Right lobe of liver (tissue), 6 donors: ENCODE measurements at regions not wholly inside any gene's neighbourhood (a gene's known extent, or its start where the extent isn't known, plus 50 kb on each side); places are given as distances from the start of the nearest gene placed in this dataset.
"Not testable (repeated sequence)": the region's sequence is repeated elsewhere in the genome, so short reads cannot be mapped to it uniquely, and the experiment has no call there.

Source experiments
- ATAC-seq, 4 donors: fragments of 200-7000 bp; cut with Tn5 transposase; one replicate each; pipeline ENCODE4 v1.9.1; 2020; ENCODE audit warnings: mild to moderate bottlenecking in 4 of 4, moderate library complexity in 4 of 4
- DNase-seq, 3 donors: peaks; one replicate each; pipeline ENCODE4 v3.0.0-alpha.2; 2020
- H3K27ac ChIP-seq, 3 donors: fragments of 200-600 bp; one replicate each; pipeline ENCODE4 v1.8.0; 2022
- H3K27me3 ChIP-seq, 2 donors: fragments of 200-600 bp; one replicate each; pipeline ENCODE4 v1.8.0; 2022
- H3K36me3 ChIP-seq, 4 donors: fragments of 200-600 bp; sonication (generic) in 1 of 4; one replicate each; pipeline versions ENCODE4 v1.5.1 to v1.8.0; 2017 to 2022; ENCODE audit warnings: control low read depth in 1 of 4
- H3K4me1 ChIP-seq, 4 donors: fragments of 200-600 bp; sonication (generic) in 1 of 4; one replicate each; pipeline versions ENCODE4 v1.5.1 to v1.8.0; 2017 to 2022; ENCODE audit warnings: control low read depth in 1 of 4
- H3K4me3 ChIP-seq, 3 donors: fragments of 200-600 bp; one replicate each; pipeline ENCODE4 v1.8.0; 2022
- H3K9me3 ChIP-seq, 4 donors: fragments of 200-600 bp; sonication (generic) in 1 of 4; one replicate each; pipeline versions ENCODE4 v1.5.1 to v1.8.0; 2017 to 2022; ENCODE audit warnings: control low read depth in 1 of 4
- POLR2A ChIP-seq: fragments of 450-650 bp; IDR thresholded peaks from one replicate; pipeline ENCODE4 v1.6.1; 2017; ENCODE audit warnings: antibody characterized with exemption, mild to moderate bottlenecking
- WGBS: methylation state at CpG from one replicate; pipeline ENCODE4 v1.1.6; 2018; ENCODE audit warnings: low coverage, low lambda C conversion rate; ENCODE audit not compliant: insufficient coverage; ENCODE audit errors: missing lambda C conversion rate; 5-methylcytosine and 5-hydroxymethylcytosine counted together
- intact Hi-C, 2 donors: fragments of 100-400 bp; cut with DNase I; formaldehyde crosslinking; loops; one replicate each; pipeline versions ENCODE4 v1.11.2 to v1.14.1; 2022
- TF ChIP-seq, protein P1 (sequence below), 4 donors: fragments of 200-600 bp in 3 of 4; fragments of 450-650 bp in 1 of 4; IDR thresholded peaks; one replicate each; pipeline versions ENCODE4 v1.5.1 to v1.8.0; 2016 to 2022; ENCODE audit warnings: antibody characterized with exemption in 4 of 4, mild to moderate bottlenecking in 2 of 4
- donor health status: DM: no; HTN: yes; CAD: no.
- donor health status: DM: no; HTN: no; CAD: no.
- donor health status: DM: no; HTN: no; CAD: no.
- donor health status: DM: no; HTN: yes; CAD: no.
- donor health status: DM: no; HTN: yes; CAD: no.

DNA sequence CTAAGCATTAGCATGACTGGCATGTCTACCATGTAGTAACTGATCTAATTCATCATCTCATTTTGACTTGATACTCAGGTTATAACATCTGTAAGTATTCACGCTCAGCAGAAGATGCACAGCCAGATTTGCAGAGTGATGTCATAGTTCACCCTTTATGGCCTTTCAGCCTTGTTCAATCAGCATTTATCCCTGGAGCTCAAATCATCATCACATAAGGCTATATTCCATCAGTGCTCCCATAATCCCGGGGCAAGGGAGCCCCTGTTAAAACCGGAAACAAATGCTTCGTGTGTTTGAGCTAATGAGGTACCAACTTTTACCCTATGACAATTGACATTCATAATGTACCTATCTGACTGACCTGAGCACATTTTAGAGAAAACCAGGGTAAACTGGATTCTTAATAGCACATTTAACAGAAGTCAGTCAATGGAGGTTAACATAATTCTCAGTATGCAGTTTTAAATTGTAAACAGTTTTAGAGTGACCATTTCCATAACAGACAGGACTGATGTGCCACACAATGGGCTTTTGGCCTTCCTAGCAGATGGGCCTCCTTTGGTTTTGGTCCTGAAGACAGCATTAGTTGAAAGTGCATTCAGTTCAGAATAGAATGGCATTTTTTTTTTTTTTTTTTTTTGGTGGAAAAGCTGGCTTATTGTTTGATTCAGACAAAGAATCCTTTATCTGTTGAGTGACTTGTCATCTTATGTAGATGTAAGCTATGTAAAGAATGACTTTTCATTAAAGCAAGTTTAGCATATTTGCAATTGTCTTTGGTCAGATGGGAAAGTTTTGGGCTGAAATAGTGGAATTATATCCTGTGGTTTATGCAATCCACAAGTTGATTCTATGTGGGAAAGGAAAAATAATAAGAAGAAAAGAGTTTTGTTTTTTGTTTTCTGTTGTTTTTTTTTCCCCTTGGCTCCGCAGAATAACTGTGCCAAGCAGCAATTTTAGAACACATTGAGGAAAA lies 866.0 kb upstream of the ACVR2A start:
- H3K4me3 ChIP-seq: no peak overlapping the region
- intact Hi-C loops: no loop called here

DNA sequence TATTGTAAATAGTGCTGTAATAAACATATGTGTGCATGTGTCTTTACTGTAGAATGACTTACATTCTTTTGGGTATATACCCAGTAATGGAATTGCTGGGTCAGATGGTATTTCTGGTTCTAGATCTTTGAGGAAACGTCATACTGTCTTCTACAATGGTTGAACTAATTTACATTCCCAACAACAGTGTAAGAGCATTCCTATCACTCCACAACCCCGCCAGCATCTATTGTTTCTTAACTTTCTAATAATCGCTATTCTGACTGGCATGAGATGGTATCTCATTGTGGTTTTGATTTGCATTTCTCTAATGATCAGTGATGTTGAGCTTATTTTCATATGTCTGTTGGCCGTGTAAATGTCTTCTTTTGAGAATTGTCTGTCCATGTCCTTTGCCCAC lies 873.8 kb upstream of the ACVR2A start:
- DNase-seq, H3K27me3 ChIP-seq, ATAC-seq, H3K4me1 ChIP-seq, H3K9me3 ChIP-seq, H3K27ac ChIP-seq, H3K36me3 ChIP-seq, intact Hi-C loops, H3K4me3 ChIP-seq: not testable (repeated sequence)
- 60% methylated on average over 4 of the region's 4 CpGs for WGBS

More for the DNA sequence above, 866.0 kb upstream of the ACVR2A start:
- DNase-seq: no peak
- WGBS: 76% methylated on average over 5 of the region's 5 CpGs
- Histone ChIP-seq H3K36me3 (no peaks in the 10 kb centered on the region), H3K9me3 (no peaks in the 10 kb centered on the region), H3K4me1 (no peaks in the 10 kb centered on the region), H3K27ac (no peak overlapping the region), H3K27me3 (no peaks in the 10 kb centered on the region)
- ATAC-seq: no peak
- no peak for TF ChIP-seq POLR2A
- TF ChIP-seq, protein P1, sequence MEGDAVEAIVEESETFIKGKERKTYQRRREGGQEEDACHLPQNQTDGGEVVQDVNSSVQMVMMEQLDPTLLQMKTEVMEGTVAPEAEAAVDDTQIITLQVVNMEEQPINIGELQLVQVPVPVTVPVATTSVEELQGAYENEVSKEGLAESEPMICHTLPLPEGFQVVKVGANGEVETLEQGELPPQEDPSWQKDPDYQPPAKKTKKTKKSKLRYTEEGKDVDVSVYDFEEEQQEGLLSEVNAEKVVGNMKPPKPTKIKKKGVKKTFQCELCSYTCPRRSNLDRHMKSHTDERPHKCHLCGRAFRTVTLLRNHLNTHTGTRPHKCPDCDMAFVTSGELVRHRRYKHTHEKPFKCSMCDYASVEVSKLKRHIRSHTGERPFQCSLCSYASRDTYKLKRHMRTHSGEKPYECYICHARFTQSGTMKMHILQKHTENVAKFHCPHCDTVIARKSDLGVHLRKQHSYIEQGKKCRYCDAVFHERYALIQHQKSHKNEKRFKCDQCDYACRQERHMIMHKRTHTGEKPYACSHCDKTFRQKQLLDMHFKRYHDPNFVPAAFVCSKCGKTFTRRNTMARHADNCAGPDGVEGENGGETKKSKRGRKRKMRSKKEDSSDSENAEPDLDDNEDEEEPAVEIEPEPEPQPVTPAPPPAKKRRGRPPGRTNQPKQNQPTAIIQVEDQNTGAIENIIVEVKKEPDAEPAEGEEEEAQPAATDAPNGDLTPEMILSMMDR (IDR thresholded peaks at IDR 0.05): no peak

DNA sequence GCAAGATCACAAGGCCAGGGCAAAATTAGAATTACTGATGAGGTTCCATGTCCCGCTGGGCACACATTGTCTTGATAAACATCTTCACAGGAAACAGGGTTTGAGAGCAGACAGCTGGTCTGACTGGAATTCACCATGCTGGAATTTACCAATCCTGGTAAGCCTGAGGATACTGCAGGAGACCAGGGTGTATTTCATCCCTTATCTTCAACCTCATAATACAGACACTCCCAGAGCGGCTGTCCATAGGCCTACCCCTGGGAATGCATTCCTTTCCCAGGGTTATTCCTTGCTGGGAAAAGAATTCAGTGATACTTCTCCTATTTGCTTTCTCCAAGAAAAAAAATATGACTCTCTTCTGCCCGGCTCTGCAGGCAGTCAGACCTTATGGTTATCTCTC lies 875.1 kb upstream of the ACVR2A start:
- H3K9me3 ChIP-seq, DNase-seq, intact Hi-C loops, ATAC-seq, H3K36me3 ChIP-seq, H3K4me3 ChIP-seq, H3K27ac ChIP-seq, H3K4me1 ChIP-seq, H3K27me3 ChIP-seq: not testable (repeated sequence)
- 61% methylated on average over 2 of the region's 3 CpGs for WGBS

DNA sequence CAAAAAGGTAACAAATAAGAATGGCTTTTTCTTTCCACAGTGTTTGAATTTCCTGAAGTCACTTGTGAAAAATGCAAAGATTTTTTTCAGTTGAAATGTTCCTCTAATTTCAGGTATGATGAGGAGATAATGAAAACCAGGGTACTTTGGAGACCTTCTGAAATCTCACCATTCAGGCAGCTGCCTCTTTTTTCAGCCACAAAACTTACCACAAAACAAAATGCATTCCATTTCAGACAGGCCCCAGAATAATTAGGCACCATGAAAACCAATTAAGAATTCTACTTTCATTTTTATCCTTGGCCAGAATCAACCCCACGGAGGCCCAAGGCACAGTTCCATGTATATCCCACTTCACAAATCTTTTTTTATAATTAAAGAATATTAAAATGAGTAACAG lies 880.3 kb upstream of the ACVR2A start:
- WGBS: 29% methylated on average over 1 of the region's 1 CpG
- H3K9me3 ChIP-seq: no peaks in the 10 kb centered on the region
- no peak overlapping the region for H3K27ac ChIP-seq
- H3K36me3 ChIP-seq: no peaks in the 10 kb centered on the region
- intact Hi-C loops: no loop called here
- no peaks in the 10 kb centered on the region for H3K27me3 ChIP-seq
- no peaks in the 10 kb centered on the region for H3K4me1 ChIP-seq
- TF ChIP-seq, protein P1 (IDR thresholded peaks at IDR 0.05): no peak
- TF ChIP-seq POLR2A: no peak
- no peak overlapping the region for H3K4me3 ChIP-seq
- DNase-seq: no peak
- ATAC-seq: no peak

DNA sequence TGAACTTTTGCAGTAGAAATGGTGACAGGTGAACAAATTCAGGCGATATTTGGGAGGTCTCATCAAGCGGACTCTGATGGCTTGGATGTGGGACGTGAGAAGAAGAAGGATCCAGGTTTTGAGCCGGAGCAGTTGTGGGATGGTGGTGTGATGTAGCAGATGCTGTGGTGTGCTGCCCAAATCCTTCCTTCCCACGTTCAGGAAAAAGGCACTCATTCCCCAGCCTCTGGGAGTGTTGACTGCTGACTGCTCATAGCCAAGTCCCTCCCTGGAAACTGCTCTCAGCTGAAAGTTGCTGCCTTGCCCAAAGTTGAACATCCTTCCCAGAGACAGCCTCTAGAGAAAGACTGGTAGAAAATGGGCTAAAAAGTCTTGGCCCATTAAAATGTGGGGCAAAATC lies 890.3 kb upstream of the ACVR2A start:
- Histone ChIP-seq H3K4me1 (no peaks in the 10 kb centered on the region), H3K9me3 (no peaks in the 10 kb centered on the region), H3K27ac (no peak overlapping the region), H3K27me3 (no peaks in the 10 kb centered on the region), H3K36me3 (no peaks in the 10 kb centered on the region), H3K4me3 (no peak overlapping the region)
- ATAC-seq: no peak
- intact Hi-C loops: no loop called here
- TF ChIP-seq POLR2A: no peak
- TF ChIP-seq, protein P1 (IDR thresholded peaks at IDR 0.05): no peak
- DNase-seq: no peak
- 42% methylated on average over 4 of the region's 5 CpGs for WGBS
